ENCODE measurements at regions not wholly inside any gene's neighbourhood (a gene's known extent, or its start where the extent isn't known, plus 50 kb on each side); places are given as distances from the start of the nearest gene placed in this dataset.

- H3K4me3 Mint-ChIP-seq: no peak overlapping the region
- H3K9me3 Mint-ChIP-seq (ENCODE audit: low read depth): no peaks in the 10 kb centered on the region
- no peaks in the 10 kb centered on the region for H3K27me3 Mint-ChIP-seq
- no peak overlapping the region for H3K27ac Mint-ChIP-seq
- no peaks in the 10 kb centered on the region for H3K4me1 Mint-ChIP-seq (ENCODE audit: low read depth)
- no peaks in the 10 kb centered on the region for H3K36me3 Mint-ChIP-seq
Observed at GRCh38 chr15:47514200-47514652, 203.1 kb upstream of the SEMA6D start.

GRCh38 chr15:47516558-47516957 lies 200.7 kb upstream of the SEMA6D start:
- no peaks in the 10 kb centered on the region for H3K4me1 Mint-ChIP-seq (ENCODE audit: low read depth)
- no peak overlapping the region for H3K4me3 Mint-ChIP-seq
- H3K36me3 Mint-ChIP-seq: no peaks in the 10 kb centered on the region

DNA sequence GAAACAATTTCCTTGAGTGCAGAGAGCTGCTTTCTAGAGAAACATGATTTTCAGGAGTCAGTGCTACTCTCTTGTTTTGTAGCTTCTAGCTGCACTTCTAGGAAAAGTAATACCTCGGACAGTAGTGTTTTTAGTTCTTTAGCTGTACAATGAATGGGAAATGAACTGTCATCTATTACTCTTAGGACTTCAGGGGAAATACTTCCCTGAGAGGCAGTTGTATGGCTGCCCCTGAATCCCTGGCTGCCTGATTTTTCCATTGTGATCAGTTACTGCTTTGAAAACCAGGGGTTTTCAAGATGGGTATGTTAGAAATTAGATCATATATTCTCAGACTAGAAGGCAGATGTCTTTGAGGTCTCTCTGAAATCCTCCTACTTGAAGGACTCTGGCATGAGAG lies 200.3 kb upstream of the SEMA6D start:
- H3K27me3 Mint-ChIP-seq: no peaks in the 10 kb centered on the region
- H3K36me3 Mint-ChIP-seq: no peaks in the 10 kb centered on the region
- H3K4me1 Mint-ChIP-seq (ENCODE audit: low read depth): no peaks in the 10 kb centered on the region
- no peak overlapping the region for H3K27ac Mint-ChIP-seq
- H3K4me3 Mint-ChIP-seq: no peak overlapping the region
- H3K9me3 Mint-ChIP-seq (ENCODE audit: low read depth): peaks cover 1% of the 10 kb centered on the region

More at GRCh38 chr15:47516558-47516957, 200.7 kb upstream of the SEMA6D start:
- H3K27ac Mint-ChIP-seq: no peak overlapping the region
- no peaks in the 10 kb centered on the region for H3K27me3 Mint-ChIP-seq
- no peaks in the 10 kb centered on the region for H3K9me3 Mint-ChIP-seq (ENCODE audit: low read depth)

DNA sequence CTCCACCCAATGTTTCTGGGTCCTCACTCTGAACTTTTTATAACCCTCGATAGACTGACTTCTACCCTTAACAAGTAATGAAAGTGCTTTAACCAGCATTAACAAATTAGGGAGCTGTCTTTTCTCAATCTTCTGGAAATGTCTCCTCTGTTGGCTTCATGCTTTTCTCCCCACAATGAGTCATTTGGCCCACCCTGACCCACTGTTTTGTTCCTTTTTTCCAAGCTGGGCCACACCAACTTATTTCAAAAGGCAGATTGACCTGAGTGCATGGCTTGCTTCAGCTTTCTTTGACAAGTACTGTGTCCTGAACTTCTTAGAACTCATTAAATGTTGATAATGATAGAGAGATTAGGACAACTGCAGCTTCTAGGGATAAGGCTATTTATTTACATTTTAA lies 199.6 kb upstream of the SEMA6D start:
- H3K27ac Mint-ChIP-seq: no peak overlapping the region
- H3K36me3 Mint-ChIP-seq: no peaks in the 10 kb centered on the region
- H3K4me1 Mint-ChIP-seq (ENCODE audit: low read depth): no peaks in the 10 kb centered on the region
- peaks cover 5% of the 10 kb centered on the region for H3K9me3 Mint-ChIP-seq (ENCODE audit: low read depth)
- no peak overlapping the region for H3K4me3 Mint-ChIP-seq
- no peaks in the 10 kb centered on the region for H3K27me3 Mint-ChIP-seq

- Mint-ChIP-seq H3K27ac (no peak overlapping the region), H3K4me3 (no peak overlapping the region), H3K4me1 (ENCODE audit: low read depth) (no peaks in the 10 kb centered on the region), H3K27me3 (no peaks in the 10 kb centered on the region), H3K36me3 (no peaks in the 10 kb centered on the region), H3K9me3 (ENCODE audit: low read depth) (peaks cover 5% of the 10 kb centered on the region)
Observed at GRCh38 chr15:47523681-47524475, 193.4 kb upstream of the SEMA6D start.

- no peak overlapping the region for H3K27ac Mint-ChIP-seq
- no peaks in the 10 kb centered on the region for H3K36me3 Mint-ChIP-seq
- H3K9me3 Mint-ChIP-seq (ENCODE audit: low read depth): no peaks in the 10 kb centered on the region
- no peaks in the 10 kb centered on the region for H3K4me1 Mint-ChIP-seq (ENCODE audit: low read depth)
- H3K27me3 Mint-ChIP-seq: peaks cover 2% of the 10 kb centered on the region
- H3K4me3 Mint-ChIP-seq: no peak overlapping the region
Observed at GRCh38 chr15:47529241-47529640, 188.1 kb upstream of the SEMA6D start.

GRCh38 chr15:47534673-47535072 lies 182.6 kb upstream of the SEMA6D start:
- Mint-ChIP-seq H3K27me3 (peaks cover 8% of the 10 kb centered on the region), H3K27ac (no peak overlapping the region), H3K9me3 (ENCODE audit: low read depth) (no peaks in the 10 kb centered on the region), H3K4me3 (no peak overlapping the region), H3K4me1 (ENCODE audit: low read depth) (no peaks in the 10 kb centered on the region), H3K36me3 (no peaks in the 10 kb centered on the region)

- Mint-ChIP-seq H3K27me3 (peaks cover 5% of the 10 kb centered on the region), H3K4me3 (no peak overlapping the region), H3K27ac (no peak overlapping the region), H3K9me3 (ENCODE audit: low read depth) (peaks cover 9% of the 10 kb centered on the region), H3K36me3 (no peaks in the 10 kb centered on the region), H3K4me1 (ENCODE audit: low read depth) (no peaks in the 10 kb centered on the region)
Observed at GRCh38 chr15:47541562-47541961, 175.7 kb upstream of the SEMA6D start.

GRCh38 chr15:47542312-47542989 lies 174.9 kb upstream of the SEMA6D start:
- Mint-ChIP-seq H3K4me3 (no peak overlapping the region), H3K9me3 (ENCODE audit: low read depth) (peaks cover 9% of the 10 kb centered on the region), H3K4me1 (ENCODE audit: low read depth) (no peaks in the 10 kb centered on the region), H3K36me3 (no peaks in the 10 kb centered on the region), H3K27me3 (peaks cover 4% of the 10 kb centered on the region), H3K27ac (no peak overlapping the region)

- H3K36me3 Mint-ChIP-seq: no peaks in the 10 kb centered on the region
- peaks cover 3% of the 10 kb centered on the region for H3K27me3 Mint-ChIP-seq
- peaks cover 5% of the 10 kb centered on the region for H3K9me3 Mint-ChIP-seq (ENCODE audit: low read depth)
- no peak overlapping the region for H3K27ac Mint-ChIP-seq
- H3K4me1 Mint-ChIP-seq (ENCODE audit: low read depth): no peaks in the 10 kb centered on the region
- no peak overlapping the region for H3K4me3 Mint-ChIP-seq
Observed at GRCh38 chr15:47548231-47548630, 169.1 kb upstream of the SEMA6D start.

DNA sequence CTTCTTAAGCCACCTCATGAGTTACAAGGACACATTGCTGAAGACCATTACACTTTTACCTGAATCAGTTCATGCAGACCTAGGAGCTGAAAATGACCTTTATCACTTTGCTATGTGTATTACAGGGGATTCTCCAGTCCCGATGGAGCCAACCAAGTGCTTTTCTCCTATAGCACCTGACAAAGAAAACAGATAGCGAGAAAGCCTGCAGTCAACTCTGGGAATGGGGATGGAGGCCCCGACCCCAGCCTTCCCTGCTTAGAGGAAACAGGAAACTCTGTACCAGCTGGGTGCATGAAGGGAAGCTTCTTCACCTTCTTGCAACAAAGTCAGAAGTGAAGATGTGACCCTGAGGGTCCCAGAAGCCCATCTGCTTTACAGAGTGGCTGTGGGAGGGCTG lies 168.3 kb upstream of the SEMA6D start:
- Mint-ChIP-seq H3K36me3 (no peaks in the 10 kb centered on the region), H3K27me3 (peaks cover 3% of the 10 kb centered on the region), H3K27ac (no peak overlapping the region), H3K4me1 (ENCODE audit: low read depth) (no peaks in the 10 kb centered on the region), H3K4me3 (no peak overlapping the region), H3K9me3 (ENCODE audit: low read depth) (no peaks in the 10 kb centered on the region)

GRCh38 chr15:47551079-47551478 lies 166.2 kb upstream of the SEMA6D start:
- Mint-ChIP-seq H3K27ac (no peak overlapping the region), H3K4me1 (ENCODE audit: low read depth) (no peaks in the 10 kb centered on the region), H3K9me3 (ENCODE audit: low read depth) (no peaks in the 10 kb centered on the region), H3K4me3 (no peak overlapping the region), H3K36me3 (no peaks in the 10 kb centered on the region), H3K27me3 (peaks cover 3% of the 10 kb centered on the region)

GRCh38 chr15:47551546-47551945 lies 165.8 kb upstream of the SEMA6D start:
- H3K4me1 Mint-ChIP-seq (ENCODE audit: low read depth): no peaks in the 10 kb centered on the region
- H3K4me3 Mint-ChIP-seq: no peak overlapping the region
- peaks cover 4% of the 10 kb centered on the region for H3K27me3 Mint-ChIP-seq

DNA sequence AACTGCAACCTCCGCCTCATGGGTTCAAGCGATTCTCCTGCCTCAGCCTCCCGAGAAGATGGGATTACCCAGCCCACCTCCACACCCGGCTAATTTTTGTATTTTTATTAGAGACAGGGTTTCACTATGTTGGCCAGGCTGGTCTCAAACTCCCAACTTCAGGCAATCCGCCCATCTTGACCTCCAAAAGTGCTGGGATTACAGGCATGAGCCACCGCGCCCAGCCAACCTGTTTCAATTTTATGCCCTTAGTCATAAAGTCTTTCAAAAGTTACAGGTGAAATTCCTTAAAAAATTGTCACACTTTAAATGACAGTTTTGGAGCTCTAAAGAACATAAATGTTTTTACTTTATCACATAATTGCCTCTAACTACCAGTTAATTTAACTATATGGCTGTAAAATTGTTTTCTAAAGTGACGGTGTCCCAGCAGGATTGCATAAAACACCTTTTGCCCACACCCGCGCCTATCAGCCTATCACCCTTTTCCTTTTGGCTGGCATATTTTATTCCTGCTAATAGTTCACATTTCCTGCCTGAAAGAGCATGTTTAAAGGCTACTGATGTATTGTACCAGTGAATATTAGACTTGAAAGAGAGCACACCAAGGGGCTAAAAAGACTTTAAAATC lies 164.2 kb upstream of the SEMA6D start:
- Mint-ChIP-seq H3K27ac (no peak overlapping the region), H3K4me1 (ENCODE audit: low read depth) (no peaks in the 10 kb centered on the region), H3K36me3 (no peaks in the 10 kb centered on the region), H3K27me3 (peaks cover 9% of the 10 kb centered on the region), H3K9me3 (ENCODE audit: low read depth) (no peaks in the 10 kb centered on the region), H3K4me3 (no peak overlapping the region)

More at GRCh38 chr15:47551546-47551945, 165.8 kb upstream of the SEMA6D start:
- Mint-ChIP-seq H3K9me3 (ENCODE audit: low read depth) (no peaks in the 10 kb centered on the region), H3K36me3 (no peaks in the 10 kb centered on the region), H3K27ac (no peak overlapping the region)

DNA sequence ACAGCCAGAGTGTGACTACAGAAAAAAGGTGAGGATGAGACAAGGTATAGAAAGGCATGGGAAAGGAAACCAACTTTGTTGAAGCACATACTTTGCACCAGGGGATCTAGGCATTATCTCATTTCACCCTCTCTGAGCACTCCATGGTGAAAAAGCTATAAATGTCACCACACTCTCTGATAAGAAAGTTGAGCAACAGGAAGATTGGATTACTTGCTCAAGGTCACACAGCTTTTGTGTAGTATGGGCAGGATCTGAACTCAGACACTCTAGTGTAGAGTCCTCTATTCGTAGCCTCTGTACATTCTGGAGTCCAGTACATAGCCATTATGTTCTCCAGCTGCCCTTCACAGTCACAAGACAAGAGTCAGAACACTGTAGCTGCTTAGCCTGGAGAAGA lies 163.4 kb upstream of the SEMA6D start:
- Mint-ChIP-seq H3K27ac (no peak overlapping the region), H3K27me3 (peaks cover 9% of the 10 kb centered on the region), H3K4me3 (no peak overlapping the region), H3K4me1 (ENCODE audit: low read depth) (no peaks in the 10 kb centered on the region), H3K9me3 (ENCODE audit: low read depth) (no peaks in the 10 kb centered on the region), H3K36me3 (no peaks in the 10 kb centered on the region)

Measured in activated naive CD8-positive, alpha-beta T cell (primary cell).